Liver (tissue), 3 donors: ENCODE measurements at regions not wholly inside any gene's neighbourhood (a gene's known extent, or its start where the extent isn't known, plus 50 kb on each side); places are given as distances from the start of the nearest gene placed in this dataset.

Experiments used
- EGR1 ChIP-seq, 2 donors: IDR thresholded peaks; 2 replicates each; pipeline ENCODE4 v1.6.1; 2016 to 2018; ENCODE audit warnings: antibody characterized with exemption in 2 of 2, low read depth in 2 of 2
- HNF4G ChIP-seq: IDR thresholded peaks from 2 replicates; pipeline ENCODE4 v1.6.1; 2016; ENCODE audit warnings: antibody characterized with exemption
- SP1 ChIP-seq: IDR thresholded peaks from 2 replicates; pipeline ENCODE4 v1.6.1; 2018; ENCODE audit warnings: antibody characterized with exemption, mild to moderate bottlenecking
- TF ChIP-seq, protein P1 (sequence below): fragments of 150-350 bp; IDR thresholded peaks from 2 replicates; pipeline ENCODE4 v1.5.1; 2017; ENCODE audit warnings: improper control_type of control experiment, low read depth, low read length; ENCODE audit not compliant: missing input control
- TF ChIP-seq, protein P2 (sequence below): IDR thresholded peaks from 2 replicates; pipeline ENCODE4 v1.6.1; 2016; ENCODE audit warnings: antibody characterized with exemption, mild to moderate bottlenecking
- TF ChIP-seq, protein P3 (sequence below): IDR thresholded peaks from 2 replicates; pipeline ENCODE4 v1.6.1; 2016; ENCODE audit warnings: antibody characterized with exemption
- donor health status: healthy.
- donor health status: healthy.

DNA sequence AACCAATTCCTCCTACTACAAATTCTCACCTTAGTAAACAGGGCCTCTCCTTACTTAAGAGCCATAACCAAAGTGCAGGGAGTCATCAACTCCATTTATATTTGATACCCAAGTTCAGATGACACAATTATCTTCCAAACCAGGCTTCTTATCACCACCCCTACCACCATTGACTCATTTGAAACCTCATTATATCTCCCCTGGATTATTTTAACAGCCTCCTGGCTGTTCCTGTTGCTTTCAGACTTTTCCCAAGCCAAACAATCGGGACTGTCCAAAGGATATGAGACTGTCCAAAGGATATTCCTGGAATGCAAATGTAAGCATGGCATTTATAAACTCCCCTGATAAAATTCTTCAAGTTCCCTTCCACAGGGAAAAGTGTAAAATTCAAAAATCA, 394.3 kb downstream of the MAFB start:
- TF ChIP-seq, protein P1, sequence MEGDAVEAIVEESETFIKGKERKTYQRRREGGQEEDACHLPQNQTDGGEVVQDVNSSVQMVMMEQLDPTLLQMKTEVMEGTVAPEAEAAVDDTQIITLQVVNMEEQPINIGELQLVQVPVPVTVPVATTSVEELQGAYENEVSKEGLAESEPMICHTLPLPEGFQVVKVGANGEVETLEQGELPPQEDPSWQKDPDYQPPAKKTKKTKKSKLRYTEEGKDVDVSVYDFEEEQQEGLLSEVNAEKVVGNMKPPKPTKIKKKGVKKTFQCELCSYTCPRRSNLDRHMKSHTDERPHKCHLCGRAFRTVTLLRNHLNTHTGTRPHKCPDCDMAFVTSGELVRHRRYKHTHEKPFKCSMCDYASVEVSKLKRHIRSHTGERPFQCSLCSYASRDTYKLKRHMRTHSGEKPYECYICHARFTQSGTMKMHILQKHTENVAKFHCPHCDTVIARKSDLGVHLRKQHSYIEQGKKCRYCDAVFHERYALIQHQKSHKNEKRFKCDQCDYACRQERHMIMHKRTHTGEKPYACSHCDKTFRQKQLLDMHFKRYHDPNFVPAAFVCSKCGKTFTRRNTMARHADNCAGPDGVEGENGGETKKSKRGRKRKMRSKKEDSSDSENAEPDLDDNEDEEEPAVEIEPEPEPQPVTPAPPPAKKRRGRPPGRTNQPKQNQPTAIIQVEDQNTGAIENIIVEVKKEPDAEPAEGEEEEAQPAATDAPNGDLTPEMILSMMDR: no peak
- no peak for TF ChIP-seq SP1
- TF ChIP-seq EGR1 (IDR thresholded peaks at IDR 0.05; ENCODE audit: low read depth in 2 of 2): no peak
- TF ChIP-seq, protein P2, sequence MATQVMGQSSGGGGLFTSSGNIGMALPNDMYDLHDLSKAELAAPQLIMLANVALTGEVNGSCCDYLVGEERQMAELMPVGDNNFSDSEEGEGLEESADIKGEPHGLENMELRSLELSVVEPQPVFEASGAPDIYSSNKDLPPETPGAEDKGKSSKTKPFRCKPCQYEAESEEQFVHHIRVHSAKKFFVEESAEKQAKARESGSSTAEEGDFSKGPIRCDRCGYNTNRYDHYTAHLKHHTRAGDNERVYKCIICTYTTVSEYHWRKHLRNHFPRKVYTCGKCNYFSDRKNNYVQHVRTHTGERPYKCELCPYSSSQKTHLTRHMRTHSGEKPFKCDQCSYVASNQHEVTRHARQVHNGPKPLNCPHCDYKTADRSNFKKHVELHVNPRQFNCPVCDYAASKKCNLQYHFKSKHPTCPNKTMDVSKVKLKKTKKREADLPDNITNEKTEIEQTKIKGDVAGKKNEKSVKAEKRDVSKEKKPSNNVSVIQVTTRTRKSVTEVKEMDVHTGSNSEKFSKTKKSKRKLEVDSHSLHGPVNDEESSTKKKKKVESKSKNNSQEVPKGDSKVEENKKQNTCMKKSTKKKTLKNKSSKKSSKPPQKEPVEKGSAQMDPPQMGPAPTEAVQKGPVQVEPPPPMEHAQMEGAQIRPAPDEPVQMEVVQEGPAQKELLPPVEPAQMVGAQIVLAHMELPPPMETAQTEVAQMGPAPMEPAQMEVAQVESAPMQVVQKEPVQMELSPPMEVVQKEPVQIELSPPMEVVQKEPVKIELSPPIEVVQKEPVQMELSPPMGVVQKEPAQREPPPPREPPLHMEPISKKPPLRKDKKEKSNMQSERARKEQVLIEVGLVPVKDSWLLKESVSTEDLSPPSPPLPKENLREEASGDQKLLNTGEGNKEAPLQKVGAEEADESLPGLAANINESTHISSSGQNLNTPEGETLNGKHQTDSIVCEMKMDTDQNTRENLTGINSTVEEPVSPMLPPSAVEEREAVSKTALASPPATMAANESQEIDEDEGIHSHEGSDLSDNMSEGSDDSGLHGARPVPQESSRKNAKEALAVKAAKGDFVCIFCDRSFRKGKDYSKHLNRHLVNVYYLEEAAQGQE: no peak
- no peak for TF ChIP-seq HNF4G
- TF ChIP-seq, protein P3, sequence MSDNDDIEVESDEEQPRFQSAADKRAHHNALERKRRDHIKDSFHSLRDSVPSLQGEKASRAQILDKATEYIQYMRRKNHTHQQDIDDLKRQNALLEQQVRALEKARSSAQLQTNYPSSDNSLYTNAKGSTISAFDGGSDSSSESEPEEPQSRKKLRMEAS: no peak
